ENCODE measurements at regions not wholly inside any gene's neighbourhood (a gene's known extent, or its start where the extent isn't known, plus 50 kb on each side); places are given as distances from the start of the nearest gene placed in this dataset.

DNA sequence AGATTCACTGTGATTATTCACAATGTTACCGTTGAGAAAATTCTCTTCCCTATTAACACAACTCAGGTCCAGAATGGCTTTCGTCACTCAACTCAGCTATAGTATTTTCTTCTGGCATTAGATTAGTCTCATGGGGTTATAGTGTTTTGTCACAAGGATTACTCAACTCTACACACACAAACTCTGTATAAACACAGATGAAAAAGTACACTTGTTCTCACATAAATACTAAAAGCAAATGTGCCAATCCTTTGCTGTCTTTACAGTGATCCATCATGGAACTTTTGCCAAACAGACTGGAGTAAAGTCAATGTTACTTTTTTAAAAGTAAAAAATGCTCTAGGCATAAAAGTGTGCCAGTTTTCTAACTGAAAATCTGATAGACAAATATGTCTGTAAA is 267.6 kb downstream of the RBM43 start:
- no peak overlapping the region for H3K4me3 ChIP-seq (ENCODE audit: low read depth, low read length)
- TF ChIP-seq, protein P1, sequence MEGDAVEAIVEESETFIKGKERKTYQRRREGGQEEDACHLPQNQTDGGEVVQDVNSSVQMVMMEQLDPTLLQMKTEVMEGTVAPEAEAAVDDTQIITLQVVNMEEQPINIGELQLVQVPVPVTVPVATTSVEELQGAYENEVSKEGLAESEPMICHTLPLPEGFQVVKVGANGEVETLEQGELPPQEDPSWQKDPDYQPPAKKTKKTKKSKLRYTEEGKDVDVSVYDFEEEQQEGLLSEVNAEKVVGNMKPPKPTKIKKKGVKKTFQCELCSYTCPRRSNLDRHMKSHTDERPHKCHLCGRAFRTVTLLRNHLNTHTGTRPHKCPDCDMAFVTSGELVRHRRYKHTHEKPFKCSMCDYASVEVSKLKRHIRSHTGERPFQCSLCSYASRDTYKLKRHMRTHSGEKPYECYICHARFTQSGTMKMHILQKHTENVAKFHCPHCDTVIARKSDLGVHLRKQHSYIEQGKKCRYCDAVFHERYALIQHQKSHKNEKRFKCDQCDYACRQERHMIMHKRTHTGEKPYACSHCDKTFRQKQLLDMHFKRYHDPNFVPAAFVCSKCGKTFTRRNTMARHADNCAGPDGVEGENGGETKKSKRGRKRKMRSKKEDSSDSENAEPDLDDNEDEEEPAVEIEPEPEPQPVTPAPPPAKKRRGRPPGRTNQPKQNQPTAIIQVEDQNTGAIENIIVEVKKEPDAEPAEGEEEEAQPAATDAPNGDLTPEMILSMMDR (conservative IDR thresholded peaks at IDR 0.05; ENCODE audit: low read depth, low read length), result no peak
- DNase-seq (ENCODE audit: low read depth), result peak; percentile 16

DNA sequence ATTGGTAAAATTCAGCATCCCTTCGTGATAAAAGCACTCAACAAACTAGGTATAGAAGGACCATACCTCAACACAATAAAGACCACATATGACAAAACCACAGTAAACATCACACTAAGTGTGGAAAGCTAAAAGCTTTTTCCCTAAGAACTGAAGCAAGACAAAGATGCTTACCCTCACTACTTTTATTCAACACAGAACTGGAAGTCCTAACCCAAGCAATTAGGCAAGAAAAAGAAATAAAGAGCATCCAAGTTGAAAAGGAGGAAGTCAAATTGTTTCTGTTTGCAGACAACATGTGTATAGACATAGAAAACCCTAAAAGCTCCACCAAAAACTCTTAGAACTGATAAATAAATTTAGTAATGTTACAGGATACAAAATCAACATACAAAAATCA is 271.7 kb downstream of the RBM43 start:
- no peak overlapping the region for H3K4me3 ChIP-seq (ENCODE audit: low read depth, low read length)
- TF ChIP-seq, protein P1 (conservative IDR thresholded peaks at IDR 0.05; ENCODE audit: low read depth, low read length), result no peak
- DNase-seq (ENCODE audit: low read depth), result no peak

DNA sequence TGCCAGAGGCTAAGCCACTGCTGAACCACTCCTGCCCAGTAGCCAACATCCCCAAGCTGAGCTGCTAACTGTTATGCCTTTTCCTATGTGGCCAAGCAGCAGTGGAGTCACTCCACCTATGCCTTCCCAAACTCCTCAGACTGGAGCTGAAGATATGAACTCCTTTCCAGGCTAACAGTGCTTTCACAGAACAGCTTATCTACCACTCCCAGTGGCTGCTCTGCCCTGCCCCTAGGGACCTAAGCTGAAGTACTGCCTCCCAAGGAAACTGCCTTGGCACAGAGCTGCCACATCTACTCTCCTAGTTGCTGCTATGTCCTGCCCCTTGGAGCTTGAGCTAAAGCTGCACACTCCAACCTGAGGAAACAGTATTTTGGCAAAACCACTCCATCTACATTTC is 275.9 kb downstream of the RBM43 start:
- TF ChIP-seq, protein P1 (conservative IDR thresholded peaks at IDR 0.05; ENCODE audit: low read depth, low read length), result no peak
- no peak overlapping the region for H3K4me3 ChIP-seq (ENCODE audit: low read depth, low read length)
- DNase-seq (ENCODE audit: low read depth), result no peak

DNA sequence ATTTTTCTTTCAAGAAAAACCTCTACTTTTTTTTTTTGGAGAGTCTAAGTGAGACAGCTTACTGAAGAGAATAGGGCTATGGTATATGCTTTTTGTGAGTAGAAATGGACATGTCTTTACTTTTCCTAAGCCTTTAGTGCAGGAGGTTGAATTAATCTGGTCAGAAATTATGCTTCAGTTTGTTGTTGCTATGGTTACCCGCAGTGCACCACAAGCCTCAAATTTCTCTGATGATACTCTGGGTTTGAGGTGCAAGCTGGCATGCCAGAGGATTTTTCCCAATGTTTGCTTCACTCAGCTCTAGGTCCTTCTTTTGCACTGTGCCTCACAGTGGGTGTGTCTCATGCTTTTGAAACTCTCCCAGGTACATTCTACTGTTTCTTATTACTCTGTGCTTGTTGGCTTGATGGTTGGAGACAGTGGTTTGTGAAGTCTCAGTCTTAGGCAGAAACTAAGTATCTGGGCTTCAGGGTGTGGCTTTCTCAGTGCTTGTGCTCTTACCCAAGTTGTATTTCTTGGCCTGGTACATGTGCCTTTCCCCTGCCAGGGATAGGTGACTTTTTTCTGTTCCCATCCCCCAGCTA is 278.3 kb downstream of the RBM43 start:
- H3K4me3 ChIP-seq (ENCODE audit: low read depth, low read length), result no peak overlapping the region
- TF ChIP-seq, protein P1 (conservative IDR thresholded peaks at IDR 0.05; ENCODE audit: low read depth, low read length), result no peak
- no peak for DNase-seq (ENCODE audit: low read depth)

DNA sequence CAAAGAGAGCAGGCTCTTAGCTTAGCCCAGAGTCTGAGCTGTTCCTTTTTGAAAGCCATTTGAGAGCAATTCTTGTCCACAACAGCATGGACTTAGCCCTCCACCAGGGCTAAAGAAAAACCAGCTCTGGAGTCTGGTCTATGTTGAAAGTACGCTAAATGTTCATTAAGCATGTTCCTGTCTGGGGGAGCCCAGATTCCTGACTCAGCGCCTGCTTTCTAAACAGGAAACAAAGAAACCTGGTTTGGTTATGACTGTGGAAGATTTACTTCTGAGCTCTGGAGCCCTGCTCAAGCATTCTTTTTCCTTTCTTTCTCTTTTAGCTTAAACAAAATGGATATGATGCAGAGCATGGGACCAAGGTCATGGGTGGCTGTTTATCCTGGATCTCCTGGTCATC is 279.8 kb downstream of the RBM43 start:
- peak; percentile 66 for DNase-seq (ENCODE audit: low read depth)
- no peak overlapping the region for H3K4me3 ChIP-seq (ENCODE audit: low read depth, low read length)
- TF ChIP-seq, protein P1 (conservative IDR thresholded peaks at IDR 0.05; ENCODE audit: low read depth, low read length), result no peak

DNA sequence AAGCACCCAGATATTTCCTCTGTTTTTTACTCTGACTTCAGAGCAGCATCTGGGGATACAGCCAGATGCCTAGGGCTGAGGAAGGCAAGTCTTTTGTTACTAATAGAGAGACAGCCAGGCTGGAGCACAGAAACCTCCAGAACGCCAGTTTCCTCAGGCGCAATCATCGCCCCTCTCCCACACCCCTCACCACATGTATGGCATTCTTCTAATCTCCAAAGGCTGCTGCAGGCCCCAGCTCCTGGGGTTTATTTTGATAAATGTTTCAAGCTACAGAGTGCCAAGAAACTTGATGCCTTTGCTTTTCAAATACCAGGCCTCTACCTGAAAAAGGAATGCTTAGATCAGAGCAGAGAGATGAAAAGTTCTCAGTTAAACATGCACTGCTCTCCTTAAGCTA is 283.6 kb downstream of the RBM43 start:
- H3K4me3 ChIP-seq (ENCODE audit: low read depth, low read length), result no peak overlapping the region
- TF ChIP-seq, protein P1 (conservative IDR thresholded peaks at IDR 0.05; ENCODE audit: low read depth, low read length), result no peak
- DNase-seq (ENCODE audit: low read depth), result peak; percentile 44

DNA sequence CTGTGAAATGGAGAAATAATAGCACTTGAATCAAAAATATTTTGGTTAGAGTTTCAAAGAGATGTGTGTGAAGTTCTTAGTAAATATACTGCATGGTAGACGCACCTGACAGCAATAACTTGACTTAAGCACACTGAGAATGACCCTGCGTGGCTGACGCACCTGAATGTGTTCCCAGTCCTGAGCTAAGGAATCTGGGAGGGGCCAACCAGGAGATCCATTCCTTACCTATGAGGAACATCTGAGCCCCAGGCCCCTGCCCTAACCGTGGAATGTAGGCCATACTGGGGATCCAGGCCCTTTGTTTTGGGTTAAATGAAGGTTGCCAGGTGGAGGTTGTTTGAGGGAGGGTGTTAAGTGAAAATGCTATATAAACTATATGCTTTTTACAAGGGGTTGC is 284.4 kb downstream of the RBM43 start:
- H3K4me3 ChIP-seq (ENCODE audit: low read depth, low read length), result no peak overlapping the region
- no peak for DNase-seq (ENCODE audit: low read depth)
- TF ChIP-seq, protein P1 (conservative IDR thresholded peaks at IDR 0.05; ENCODE audit: low read depth, low read length), result no peak
